ENCODE measurements at regions not wholly inside any gene's neighbourhood (a gene's known extent, or its start where the extent isn't known, plus 50 kb on each side); places are given as distances from the start of the nearest gene placed in this dataset.

DNA sequence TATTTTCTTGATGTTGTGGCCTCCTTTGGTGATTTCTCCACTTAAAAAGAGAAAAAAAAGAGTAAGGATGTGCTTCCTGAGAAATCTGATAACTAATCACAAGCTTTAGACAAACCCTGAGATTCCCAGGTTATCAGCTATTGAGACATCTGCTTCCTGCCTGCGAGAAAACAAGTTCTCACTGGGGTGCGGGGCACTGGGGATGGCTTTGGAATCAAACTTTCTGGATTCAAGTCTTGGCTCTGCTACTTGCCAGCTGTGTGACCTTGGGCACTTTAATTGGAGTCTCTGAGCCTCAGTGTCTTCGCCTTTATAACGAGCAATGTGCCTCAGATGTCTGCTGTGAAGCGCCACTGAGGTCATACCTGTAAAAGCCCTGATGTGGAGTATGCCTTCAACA, 152.5 kb upstream of the NAV2 start:
- DNase-seq (ENCODE audit: low read depth), result no peak

DNA sequence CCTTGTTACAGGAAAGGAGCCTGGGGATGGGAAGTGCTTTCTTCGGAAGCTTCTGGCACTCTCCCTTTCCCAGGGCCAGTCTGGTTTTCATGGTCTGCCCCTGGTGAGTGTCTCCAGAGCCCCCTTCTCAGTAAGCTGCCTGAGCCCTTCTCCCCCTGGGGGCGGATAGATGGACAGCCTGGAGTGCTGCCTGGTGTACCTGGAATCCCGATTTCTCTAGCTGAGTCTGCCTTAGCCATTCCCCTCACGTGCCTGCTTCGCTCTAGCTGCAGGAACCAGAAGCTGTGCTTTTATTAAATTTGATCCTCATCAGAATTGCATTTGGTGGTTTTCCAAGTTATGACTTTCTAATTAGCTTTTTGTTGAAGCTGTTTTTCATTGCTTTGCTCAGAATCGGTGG, 152.9 kb upstream of the NAV2 start:
- no peak for DNase-seq (ENCODE audit: low read depth)

DNA sequence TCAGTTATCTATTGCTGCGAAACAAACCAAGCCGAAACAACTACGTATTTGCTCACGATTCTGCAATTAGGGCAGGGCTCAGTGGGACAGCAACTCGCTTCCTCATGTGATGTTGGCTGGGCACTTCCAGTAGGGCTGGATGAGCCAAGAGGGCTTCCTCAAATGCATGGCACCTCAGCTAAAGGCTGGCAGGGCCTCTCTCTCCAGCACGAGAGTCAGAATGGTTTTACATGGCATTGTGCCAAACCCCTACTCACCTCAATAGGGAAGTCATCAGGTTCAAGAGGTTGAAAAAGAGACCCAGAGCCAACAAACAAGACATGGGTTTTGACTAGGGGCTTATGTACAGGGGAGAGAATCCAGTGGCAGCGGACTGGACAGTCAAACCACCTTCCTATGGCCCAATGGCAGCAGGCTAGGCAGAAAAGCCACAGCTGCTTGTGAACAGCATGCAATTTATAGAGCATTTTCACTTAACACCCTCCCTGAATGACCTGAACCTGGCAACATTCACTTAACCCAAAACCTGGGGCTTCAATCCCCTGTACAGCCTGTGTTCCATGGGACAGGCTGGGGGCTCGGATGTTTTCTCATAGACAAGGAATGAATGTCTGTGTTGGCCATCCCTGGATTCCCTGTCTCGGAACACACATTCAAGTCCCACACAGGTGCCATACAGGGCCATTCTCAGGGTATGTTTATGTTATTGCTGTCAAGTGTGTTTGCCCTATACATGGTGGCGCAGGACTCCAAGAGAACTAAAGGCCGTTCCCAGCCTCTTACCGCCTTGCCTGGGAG, 154.2 kb upstream of the NAV2 start:
- DNase-seq (ENCODE audit: low read depth), result no peak

DNA sequence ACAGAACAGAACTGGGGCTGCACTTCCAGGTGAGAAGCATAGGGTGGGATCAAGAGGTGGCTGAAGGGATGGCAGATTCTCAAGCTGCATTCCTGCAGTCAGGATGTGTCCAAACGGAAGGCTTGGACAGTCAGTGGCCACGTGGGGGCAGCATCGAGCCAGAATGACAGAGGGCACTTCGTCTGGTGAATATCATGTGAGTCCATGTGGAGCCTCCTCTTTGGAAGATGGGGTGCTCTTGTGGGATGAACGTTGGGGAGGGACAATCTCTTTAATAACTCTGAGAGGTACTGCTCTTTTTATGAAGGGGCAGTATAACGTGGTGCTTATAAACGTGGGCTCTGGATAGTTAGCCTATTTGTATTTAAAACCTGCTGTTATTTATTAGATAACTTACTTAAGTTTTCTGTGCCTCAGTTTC, 154.9 kb upstream of the NAV2 start:
- peak; percentile 37 for DNase-seq (ENCODE audit: low read depth)

DNA sequence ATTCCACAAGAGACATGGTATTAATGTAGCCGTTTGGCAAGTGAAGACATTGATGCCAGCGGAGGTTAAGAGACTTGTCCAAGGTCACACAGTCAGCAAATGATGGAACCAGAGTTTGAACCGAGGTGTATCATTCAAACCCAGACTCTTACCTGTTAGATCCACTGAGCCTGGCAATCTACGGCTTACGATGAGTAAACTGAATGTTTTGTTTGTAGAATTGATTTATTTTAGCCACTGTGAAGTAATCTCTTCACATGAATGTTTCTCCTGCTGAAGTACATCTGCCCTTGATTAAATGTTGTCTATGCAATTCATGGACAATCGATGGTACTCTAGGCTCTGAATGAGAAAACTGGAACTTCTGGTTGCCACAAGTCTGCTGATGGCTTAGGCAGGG, 155.5 kb upstream of the NAV2 start:
- no peak for DNase-seq (ENCODE audit: low read depth)

DNA sequence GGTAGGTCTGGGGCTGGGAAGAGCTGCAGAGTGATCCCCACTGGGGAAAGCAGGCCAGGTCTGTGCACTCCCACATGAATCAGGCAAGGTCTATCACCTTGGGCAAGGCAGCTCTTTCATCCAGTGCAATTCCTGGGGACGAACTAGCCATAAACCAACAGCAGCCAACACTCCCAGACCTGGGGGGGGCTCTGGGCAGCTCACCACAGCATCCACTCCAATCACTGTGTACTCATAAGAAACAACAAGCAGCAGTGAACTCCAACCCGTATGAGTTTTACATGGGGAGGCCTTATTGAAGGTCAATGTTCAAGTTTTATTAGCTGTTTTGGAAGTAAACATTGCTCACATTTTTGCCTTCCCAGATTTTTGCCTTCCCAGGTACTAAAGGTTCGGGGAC, 157.4 kb upstream of the NAV2 start:
- no peak for DNase-seq (ENCODE audit: low read depth)

DNA sequence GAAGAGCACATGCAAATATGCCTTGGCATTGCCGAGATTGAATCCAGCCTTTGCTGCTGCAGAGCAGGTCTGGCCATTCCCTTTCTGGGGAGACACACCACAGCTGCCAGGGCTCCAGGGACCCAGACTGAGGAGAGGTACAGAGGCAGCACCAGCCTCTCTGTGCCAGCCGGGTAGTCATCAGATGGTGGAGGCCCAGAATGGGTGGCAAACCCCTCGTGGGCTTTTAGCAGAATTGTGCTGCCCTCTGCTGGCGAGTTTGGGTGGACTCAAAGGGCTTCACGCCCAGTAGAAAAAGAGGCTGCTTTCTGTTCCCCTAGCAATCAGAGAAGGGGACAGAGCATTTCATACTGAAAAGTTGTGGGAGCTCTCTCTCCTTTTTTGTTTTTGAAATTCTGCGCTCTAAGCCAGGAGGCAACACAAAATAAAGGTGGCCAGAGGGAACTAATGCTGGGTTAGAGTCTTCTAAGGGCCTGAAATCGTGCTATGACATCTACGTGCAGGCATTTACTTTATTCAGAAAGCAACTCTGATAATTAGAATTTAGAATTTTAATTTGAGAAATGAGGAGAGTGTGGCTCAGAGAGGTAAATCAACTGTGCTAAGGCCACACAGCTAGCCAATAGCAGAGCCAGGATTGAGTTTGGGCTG, 158.8 kb upstream of the NAV2 start:
- peak; percentile 39 for DNase-seq (ENCODE audit: low read depth)

DNA sequence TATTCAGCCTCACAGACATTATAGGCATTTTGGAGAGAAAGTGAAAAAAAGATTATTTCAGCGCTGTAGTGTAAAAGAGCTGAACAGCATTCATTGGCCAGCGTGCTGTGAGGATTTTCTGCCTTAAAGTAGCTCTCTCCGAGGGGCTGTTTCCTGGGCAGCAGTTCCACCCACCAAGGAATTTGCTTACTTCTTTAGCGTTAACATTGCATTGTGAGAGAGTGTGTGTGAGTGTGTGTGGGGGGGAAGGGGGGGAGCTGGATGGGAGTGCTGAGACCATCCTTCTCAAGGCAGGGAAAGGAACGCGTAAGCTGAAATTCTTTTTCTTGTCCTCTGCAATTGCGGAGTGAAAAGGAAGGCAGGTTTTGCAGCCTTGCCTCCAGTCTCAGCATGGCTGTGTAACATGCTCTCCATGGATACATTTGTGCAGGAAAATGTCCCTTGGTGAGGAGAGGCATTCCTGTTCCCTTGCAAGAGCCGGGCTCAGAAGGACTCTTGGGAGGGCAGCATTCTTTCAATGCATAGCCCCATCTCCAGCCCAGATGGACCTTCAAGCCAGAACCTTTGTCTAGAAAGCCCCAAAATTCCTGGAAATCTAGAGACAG, 159.9 kb upstream of the NAV2 start:
- no peak for DNase-seq (ENCODE audit: low read depth)

DNA sequence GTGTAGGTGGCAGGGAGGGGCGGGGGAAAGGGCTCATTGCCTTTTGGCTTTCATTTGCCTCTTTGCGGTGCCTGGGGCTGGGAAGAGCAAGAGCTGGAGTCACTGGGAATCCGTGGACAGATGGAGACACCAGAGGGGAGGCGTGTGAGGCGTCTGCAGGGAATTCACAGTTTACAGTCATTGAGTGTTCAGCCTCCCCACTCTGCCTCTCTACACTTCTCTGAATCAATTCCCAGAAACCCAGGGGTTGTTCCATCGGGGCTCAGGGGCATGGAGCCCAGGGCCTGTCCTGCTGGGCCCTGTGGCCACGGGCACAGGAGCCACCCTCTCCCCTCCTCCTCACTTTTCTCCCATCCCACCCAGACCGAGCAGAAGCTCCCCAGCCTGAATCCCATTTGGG, 160.5 kb upstream of the NAV2 start:
- DNase-seq (ENCODE audit: low read depth), result no peak

DNA sequence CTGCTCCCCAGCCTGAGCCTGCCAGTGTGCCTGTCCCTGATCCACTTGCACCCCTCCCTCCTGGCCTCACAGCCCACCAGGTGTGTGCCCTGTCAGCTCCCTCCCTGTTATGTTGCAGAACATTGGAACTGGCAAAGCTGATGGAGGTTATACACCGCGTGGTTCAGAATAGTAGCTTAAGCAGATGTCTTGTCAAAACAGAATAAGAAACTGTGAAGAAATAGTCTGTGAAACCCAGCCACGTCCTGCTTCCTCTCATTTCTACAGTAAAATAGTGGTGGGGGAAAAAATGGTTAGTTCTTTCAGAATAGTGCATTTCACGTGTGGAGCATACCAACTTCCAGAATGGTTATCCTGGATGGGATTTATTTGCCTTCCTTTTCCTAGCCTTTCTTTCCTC, 161.2 kb upstream of the NAV2 start:
- DNase-seq (ENCODE audit: low read depth), result no peak

DNA sequence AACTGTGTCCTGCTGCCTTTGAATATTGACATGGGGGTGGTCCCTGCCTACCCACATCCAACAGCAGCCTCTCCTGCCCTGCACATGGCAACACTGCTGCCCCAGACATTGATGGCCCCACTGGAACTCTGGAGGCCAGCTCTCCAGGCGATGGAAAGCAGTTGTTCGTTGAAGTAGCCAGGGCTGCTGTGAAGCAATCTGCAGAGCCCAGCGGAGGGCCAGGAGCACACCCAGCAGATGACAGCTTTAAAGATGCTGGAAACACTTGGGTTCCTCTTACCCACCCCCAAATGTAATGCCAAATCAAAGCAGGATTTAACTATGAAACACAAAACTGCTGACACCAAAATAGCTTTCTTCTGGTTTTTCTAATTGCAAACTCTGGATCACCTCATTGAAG, 165.6 kb upstream of the NAV2 start:
- DNase-seq (ENCODE audit: low read depth), result no peak

DNA sequence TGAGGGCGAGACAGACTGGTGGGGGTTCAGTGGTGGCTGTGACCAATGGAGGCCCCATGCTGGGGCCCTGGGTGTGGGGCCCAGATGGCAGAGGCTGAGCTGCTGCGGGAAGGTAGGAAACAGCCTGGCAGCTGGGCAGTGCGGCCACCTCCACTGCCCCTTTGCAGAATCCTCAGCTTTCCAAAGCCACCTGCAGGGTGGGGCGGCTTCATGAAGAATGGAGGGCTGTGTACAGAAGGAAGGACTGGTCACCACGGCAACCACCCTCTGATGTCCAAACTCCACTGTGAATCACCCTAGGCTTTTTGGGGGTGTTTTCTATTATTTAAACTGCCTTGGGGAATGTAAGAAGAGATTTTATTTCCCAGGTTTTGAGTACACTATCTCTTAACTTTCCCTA, 166.3 kb upstream of the NAV2 start:
- no peak for DNase-seq (ENCODE audit: low read depth)

DNA sequence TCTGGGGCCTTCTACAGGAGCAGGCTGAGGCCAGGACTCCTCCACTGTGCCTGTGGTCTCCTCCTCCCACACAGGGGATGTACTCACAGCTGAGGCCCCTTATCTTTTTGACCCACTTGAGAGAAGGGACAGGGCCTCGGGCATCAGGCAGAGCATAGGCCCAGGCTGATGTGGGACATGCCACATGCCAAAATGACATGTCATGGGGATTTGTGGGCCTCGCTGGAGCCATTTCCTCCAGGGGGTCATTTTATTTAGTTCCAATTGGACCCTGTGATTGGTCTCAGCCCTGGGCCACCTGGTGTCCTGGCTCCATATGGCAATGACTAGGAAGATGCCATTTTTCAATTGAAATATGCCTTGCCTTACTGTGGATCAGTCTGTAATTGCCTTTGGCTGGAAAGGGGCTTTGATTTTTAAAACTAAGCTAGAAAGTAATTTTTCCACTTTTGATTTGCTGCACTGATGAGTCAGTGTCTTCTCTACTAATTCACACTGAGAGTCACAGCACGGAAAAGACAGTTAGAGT, 171.1 kb upstream of the NAV2 start:
- no peak for DNase-seq (ENCODE audit: low read depth)

DNA sequence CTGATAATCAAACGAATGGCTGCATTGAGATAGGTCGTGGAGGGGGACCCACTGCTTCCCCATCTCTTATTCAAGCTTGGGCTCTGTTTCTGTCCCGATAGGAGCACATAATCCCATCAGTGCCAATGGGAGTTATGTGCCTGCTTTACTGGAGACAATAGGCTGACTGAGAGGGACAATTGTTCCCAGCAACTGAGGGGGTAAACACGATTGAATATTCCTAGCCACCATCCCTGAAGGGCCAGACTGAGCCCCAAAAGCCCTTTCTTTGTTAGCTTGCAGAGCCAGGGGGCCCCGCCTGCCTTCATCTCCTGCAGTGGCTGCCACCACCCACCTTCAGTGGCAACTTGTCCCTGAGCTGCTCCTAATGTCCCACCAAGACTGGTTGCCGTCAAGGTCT, 172.8 kb upstream of the NAV2 start:
- no peak for DNase-seq (ENCODE audit: low read depth)

DNA sequence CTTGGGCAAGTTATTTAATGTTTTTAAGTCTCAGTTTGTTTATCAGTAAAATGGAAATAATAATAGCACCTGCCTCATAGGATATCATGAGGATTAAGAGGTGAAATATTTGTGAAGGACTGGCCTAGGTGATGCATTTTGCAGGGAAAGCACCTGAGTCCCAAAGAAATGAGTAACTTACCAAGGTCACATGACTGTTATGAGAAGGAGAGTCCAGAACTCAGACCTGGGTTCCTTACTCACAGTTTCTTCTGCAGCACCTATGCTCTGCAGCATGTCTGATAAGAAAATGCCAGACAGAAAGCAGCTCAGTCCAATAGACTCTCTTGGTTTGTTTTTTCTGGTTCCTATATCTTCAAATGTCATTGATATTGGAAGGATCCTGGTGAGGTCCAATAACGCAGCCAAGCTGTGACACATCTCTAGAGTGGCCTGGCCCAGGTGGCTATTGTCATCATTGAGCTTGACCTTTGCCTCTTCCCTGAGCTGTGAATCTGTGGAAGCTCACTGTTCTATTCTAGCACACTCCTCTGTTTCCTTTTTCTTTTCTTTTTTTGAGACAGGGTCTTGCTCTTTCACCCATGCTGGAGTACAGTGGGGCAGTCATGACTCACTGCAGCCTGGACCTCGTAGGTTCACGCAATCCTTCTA, 174.7 kb upstream of the NAV2 start:
- DNase-seq (ENCODE audit: low read depth), result no peak

DNA sequence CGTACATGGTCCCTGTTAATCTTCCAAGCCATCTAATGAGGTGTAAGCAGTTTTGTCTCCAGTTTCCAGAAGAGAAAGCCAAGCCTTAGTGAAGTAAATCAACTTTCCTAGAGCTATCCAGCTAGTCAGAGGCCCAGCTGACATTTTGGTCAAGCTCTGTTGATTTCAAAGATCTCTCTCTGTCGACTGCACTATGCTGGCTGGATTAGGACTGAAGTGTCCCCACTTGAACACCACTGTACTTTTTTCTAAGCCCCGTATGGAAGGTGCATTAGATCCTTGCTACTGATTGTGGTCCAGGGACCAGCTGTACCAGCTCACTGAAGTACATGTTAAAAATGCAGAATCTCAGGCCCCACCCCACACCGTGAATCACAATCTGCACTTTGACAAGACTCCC, 176.5 kb upstream of the NAV2 start:
- no peak for DNase-seq (ENCODE audit: low read depth)

DNA sequence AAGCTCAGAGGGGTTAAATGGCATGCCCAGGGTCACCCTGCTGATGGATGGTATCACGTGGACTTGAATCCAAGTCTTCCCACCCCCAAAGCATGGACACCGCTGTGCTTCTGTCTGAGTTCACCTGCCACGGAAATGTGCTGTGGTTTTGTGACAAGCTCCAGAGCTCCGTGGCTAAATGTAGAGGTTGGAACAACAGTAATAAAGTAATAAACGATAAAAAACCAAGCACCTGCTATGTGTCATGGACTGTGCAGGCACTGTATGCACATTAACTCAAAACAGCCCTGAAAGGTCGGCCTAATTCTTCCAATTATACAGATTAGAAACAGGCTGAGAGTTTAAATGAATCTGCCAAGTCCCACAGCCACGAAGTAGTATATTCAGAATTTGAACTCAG, 182.1 kb upstream of the NAV2 start:
- no peak for DNase-seq (ENCODE audit: low read depth)

DNA sequence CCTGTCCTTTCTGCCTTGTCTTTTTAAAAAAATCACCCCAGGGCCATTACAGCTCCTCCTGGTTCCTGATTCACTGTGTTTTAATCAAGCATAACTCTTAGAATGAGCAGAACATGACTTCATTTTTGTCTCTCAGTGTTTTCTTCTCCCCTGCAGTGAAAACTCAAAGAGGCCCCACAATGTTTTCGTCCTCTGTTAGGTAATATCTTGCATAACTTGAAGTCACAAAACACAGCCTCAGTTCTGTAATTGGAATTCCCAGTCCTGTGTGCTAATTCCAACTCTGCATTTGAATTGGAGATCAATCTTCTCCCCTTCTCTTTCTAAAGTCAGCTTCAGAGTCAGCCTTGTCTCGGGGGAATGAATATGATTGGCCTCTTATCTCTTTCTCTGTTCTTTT, 186.5 kb upstream of the NAV2 start:
- no peak for DNase-seq (ENCODE audit: low read depth)

DNA sequence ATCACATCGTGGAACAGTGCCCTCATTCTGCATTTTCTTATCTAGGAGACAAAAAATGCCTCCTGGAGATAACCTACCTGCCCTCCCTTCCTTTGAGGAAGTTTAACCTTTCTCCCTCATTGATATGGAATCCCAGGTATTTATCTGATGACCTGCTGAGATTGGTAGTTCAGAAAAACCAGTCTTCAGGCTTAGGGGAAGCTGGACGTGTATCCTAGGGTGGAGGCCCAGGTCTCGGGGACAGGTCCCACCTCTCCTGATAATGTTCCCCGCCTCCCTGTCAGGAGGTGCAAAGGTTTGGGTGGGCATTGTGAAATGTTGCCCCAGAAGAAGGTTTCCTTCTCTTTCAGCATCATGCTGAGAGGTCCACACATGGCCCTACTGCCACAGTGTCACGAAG, 186.9 kb upstream of the NAV2 start:
- no peak for DNase-seq (ENCODE audit: low read depth)

DNA sequence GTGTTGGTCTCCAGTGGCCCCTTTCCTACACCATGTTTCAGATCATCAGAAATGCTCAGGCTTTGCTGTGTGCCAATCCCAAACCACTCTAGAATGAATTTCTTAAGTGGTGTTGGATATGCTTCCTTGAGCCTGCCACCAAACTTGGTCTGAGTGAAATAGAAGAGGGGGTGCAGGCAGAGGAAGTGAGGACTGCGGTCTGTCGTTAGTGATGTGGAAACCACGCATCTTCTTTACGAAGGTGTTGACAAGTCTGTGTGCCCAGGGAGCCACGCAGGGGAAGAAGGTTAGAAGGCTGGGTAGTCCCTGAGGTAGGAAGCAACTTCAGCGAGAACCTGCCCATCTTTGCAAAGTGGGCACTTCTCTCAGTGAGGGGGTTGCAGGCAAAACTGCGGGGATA, 187.4 kb upstream of the NAV2 start:
- DNase-seq (ENCODE audit: low read depth), result no peak

DNA sequence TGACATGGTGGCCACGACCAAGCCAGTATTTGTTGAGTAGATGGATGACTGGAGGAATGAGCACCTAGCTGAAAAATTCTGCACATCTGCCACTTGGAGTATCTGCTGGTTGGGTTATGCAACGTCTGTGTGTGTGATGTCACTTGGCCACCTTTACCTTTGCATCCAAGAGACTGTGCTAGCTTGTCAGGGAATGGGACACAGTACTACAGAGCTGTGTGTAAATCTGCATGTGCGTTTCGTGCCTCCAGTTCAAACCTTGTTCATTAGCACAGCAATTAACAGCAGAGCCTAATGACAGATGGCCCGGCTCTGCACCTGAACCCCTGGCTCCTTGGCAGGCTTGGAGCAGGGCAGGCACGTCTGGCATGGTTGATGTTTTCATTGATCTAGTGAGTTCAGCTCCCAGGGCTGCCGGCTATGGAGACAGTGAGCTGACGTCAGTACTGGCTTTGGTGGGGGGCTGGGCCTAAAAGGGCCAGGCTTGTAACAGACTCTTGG, 188.4 kb upstream of the NAV2 start:
- DNase-seq (ENCODE audit: low read depth), result no peak

DNA sequence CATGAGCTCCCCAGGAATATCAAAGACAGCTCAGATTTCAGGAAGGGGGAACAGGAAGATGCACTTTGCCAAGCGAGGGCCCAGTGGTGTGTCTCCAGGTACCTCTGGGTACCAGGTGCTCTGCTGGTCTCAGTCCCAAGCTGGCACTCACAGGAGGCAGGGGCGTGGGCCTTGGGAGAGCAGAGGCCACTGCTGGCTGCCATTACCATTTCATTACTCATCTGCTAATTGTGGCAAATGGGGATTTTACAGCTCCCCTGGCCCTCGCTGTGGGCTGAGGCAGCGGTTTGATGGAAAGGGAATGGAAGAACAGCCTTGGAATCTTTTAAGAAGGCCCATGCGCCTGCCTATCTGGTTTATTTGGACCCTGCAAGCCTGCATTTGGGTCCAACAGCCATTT, 192.0 kb upstream of the NAV2 start:
- no peak for DNase-seq (ENCODE audit: low read depth)
